ENCODE measurements at regions not wholly inside any gene's neighbourhood (a gene's known extent, or its start where the extent isn't known, plus 50 kb on each side); places are given as distances from the start of the nearest gene placed in this dataset.
"Not testable (repeated sequence)": the region's sequence is repeated elsewhere in the genome, so short reads cannot be mapped to it uniquely, and the experiment has no call there.

- DNase-seq (ENCODE audit: low read depth) = no peak
Measured at GRCh38 chr17:36844601-36845000, 92.7 kb upstream of the LHX1 start.

- no peak for DNase-seq (ENCODE audit: low read depth)
Measured at GRCh38 chr17:36845916-36846315, 91.4 kb upstream of the LHX1 start.

- DNase-seq (ENCODE audit: low read depth) = no peak
Measured at GRCh38 chr17:36846410-36847292, 90.6 kb upstream of the LHX1 start.

- no peak for DNase-seq (ENCODE audit: low read depth)
Measured at GRCh38 chr17:36848008-36848902, 89.0 kb upstream of the LHX1 start.

- not testable (repeated sequence) for DNase-seq (ENCODE audit: low read depth)
Measured at GRCh38 chr17:36849020-36849419, 88.3 kb upstream of the LHX1 start.

GRCh38 chr17:36849871-36850348 is 87.4 kb upstream of the LHX1 start:
- DNase-seq (ENCODE audit: low read depth) = peak; percentile 95

GRCh38 chr17:36850790-36851189 is 86.5 kb upstream of the LHX1 start:
- DNase-seq (ENCODE audit: low read depth) = peak; percentile 96

- DNase-seq (ENCODE audit: low read depth) = peak; percentile 74
Measured at GRCh38 chr17:36851250-36851649, 86.0 kb upstream of the LHX1 start.

- DNase-seq (ENCODE audit: low read depth) = not testable (repeated sequence)
Measured at GRCh38 chr17:36852478-36852877, 84.8 kb upstream of the LHX1 start.

- no peak for DNase-seq (ENCODE audit: low read depth)
Measured at GRCh38 chr17:36854982-36855381, 82.3 kb upstream of the LHX1 start.

GRCh38 chr17:36855459-36855858 is 81.8 kb upstream of the LHX1 start:
- DNase-seq (ENCODE audit: low read depth) = no peak

- no peak for DNase-seq (ENCODE audit: low read depth)
Measured at GRCh38 chr17:36856222-36856621, 81.1 kb upstream of the LHX1 start.

GRCh38 chr17:36856903-36857381 is 80.3 kb upstream of the LHX1 start:
- DNase-seq (ENCODE audit: low read depth) = no peak

- DNase-seq (ENCODE audit: low read depth) = no peak
Measured at GRCh38 chr17:36857698-36858097, 79.6 kb upstream of the LHX1 start.

GRCh38 chr17:36858119-36859002 is 78.9 kb upstream of the LHX1 start:
- DNase-seq (ENCODE audit: low read depth) = peak; percentile 17

GRCh38 chr17:36859003-36859300 is 78.3 kb upstream of the LHX1 start:
- DNase-seq (ENCODE audit: low read depth) = no peak

GRCh38 chr17:36859706-36860105 is 77.6 kb upstream of the LHX1 start:
- DNase-seq (ENCODE audit: low read depth) = no peak

GRCh38 chr17:36861531-36861930 is 75.7 kb upstream of the LHX1 start:
- no peak for DNase-seq (ENCODE audit: low read depth)

GRCh38 chr17:36862116-36862920 is 75.0 kb upstream of the LHX1 start:
- DNase-seq (ENCODE audit: low read depth) = no peak

- no peak for DNase-seq (ENCODE audit: low read depth)
Measured at GRCh38 chr17:36863131-36863530, 74.1 kb upstream of the LHX1 start.
